ENCODE measurements at regions not wholly inside any gene's neighbourhood (a gene's known extent, or its start where the extent isn't known, plus 50 kb on each side); places are given as distances from the start of the nearest gene placed in this dataset.

DNA sequence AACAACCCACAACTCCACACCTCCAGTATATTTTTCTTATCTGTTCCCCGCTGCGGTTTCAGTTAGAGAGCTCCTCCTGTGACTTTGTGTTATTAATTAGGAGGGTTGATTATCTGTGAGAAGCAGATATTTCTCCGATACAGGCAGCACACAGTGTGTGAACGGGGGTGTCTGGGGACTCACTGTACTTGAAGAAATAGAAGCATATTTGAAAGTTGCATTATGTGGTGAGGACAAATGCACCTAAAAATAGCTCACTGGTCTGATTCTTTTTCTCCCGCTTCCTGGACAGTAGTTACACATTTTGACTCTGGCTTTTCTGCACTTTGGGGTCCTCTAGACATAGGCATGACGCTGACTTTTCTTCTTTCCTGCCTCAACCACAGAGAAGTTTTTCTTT is 277.7 kb downstream of the VRK1 start:
- TF ChIP-seq, protein P1, sequence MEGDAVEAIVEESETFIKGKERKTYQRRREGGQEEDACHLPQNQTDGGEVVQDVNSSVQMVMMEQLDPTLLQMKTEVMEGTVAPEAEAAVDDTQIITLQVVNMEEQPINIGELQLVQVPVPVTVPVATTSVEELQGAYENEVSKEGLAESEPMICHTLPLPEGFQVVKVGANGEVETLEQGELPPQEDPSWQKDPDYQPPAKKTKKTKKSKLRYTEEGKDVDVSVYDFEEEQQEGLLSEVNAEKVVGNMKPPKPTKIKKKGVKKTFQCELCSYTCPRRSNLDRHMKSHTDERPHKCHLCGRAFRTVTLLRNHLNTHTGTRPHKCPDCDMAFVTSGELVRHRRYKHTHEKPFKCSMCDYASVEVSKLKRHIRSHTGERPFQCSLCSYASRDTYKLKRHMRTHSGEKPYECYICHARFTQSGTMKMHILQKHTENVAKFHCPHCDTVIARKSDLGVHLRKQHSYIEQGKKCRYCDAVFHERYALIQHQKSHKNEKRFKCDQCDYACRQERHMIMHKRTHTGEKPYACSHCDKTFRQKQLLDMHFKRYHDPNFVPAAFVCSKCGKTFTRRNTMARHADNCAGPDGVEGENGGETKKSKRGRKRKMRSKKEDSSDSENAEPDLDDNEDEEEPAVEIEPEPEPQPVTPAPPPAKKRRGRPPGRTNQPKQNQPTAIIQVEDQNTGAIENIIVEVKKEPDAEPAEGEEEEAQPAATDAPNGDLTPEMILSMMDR (IDR thresholded peaks at IDR 0.05): no peak
- no peak for TF ChIP-seq EP300 (IDR thresholded peaks at IDR 0.05)
- no peak for TF ChIP-seq POLR2AphosphoS5 (IDR thresholded peaks at IDR 0.05)
